CD4-positive, alpha-beta T cell treated with Interleukin-17A for 1 hour (primary cell): ENCODE measurements at regions not wholly inside any gene's neighbourhood (a gene's known extent, or its start where the extent isn't known, plus 50 kb on each side); places are given as distances from the start of the nearest gene placed in this dataset.

ENCODE experiments used
- DNase-seq: peaks from one replicate; pipeline ENCODE4 v3.0.0-alpha.2; 2020

GRCh38 chr2:120461092-120461491, 115.2 kb downstream of the INHBB start:
- no peak for DNase-seq

GRCh38 chr2:120461546-120462537, 115.9 kb downstream of the INHBB start:
- no peak for DNase-seq

- DNase-seq = no peak
These were observed 117.6 kb downstream of the INHBB start for GRCh38 chr2:120463527-120463926.

GRCh38 chr2:120463996-120464395, 118.1 kb downstream of the INHBB start:
- no peak for DNase-seq

GRCh38 chr2:120464448-120464931, 118.6 kb downstream of the INHBB start:
- DNase-seq = no peak

GRCh38 chr2:120465012-120465700, 119.2 kb downstream of the INHBB start:
- DNase-seq = no peak

- no peak for DNase-seq
These were observed 119.7 kb downstream of the INHBB start for GRCh38 chr2:120465701-120465988.

- DNase-seq = no peak
These were observed 120.2 kb downstream of the INHBB start for GRCh38 chr2:120465989-120466703.

GRCh38 chr2:120466704-120467054, 120.7 kb downstream of the INHBB start:
- no peak for DNase-seq

- DNase-seq = no peak
These were observed 122.2 kb downstream of the INHBB start for GRCh38 chr2:120468136-120468535.

GRCh38 chr2:120469426-120469825, 123.5 kb downstream of the INHBB start:
- DNase-seq = no peak

- DNase-seq = no peak
These were observed 124.4 kb downstream of the INHBB start for GRCh38 chr2:120470041-120470965.

GRCh38 chr2:120471166-120471565, 125.2 kb downstream of the INHBB start:
- no peak for DNase-seq

GRCh38 chr2:120472031-120472430, 126.1 kb downstream of the INHBB start:
- DNase-seq = no peak

- DNase-seq = no peak
These were observed 127.0 kb downstream of the INHBB start for GRCh38 chr2:120472891-120473309.

GRCh38 chr2:120473522-120474271, 127.8 kb downstream of the INHBB start:
- no peak for DNase-seq

GRCh38 chr2:120474486-120474885, 128.6 kb downstream of the INHBB start:
- no peak for DNase-seq

- DNase-seq = no peak
These were observed 130.2 kb downstream of the INHBB start for GRCh38 chr2:120476141-120476540.

- no peak for DNase-seq
These were observed 131.3 kb downstream of the INHBB start for GRCh38 chr2:120477198-120477597.

- no peak for DNase-seq
These were observed 132.0 kb downstream of the INHBB start for GRCh38 chr2:120477831-120478481.

GRCh38 chr2:120480346-120480902, 134.5 kb downstream of the INHBB start:
- no peak for DNase-seq
